ENCODE measurements at regions not wholly inside any gene's neighbourhood (a gene's known extent, or its start where the extent isn't known, plus 50 kb on each side); places are given as distances from the start of the nearest gene placed in this dataset.

DNA sequence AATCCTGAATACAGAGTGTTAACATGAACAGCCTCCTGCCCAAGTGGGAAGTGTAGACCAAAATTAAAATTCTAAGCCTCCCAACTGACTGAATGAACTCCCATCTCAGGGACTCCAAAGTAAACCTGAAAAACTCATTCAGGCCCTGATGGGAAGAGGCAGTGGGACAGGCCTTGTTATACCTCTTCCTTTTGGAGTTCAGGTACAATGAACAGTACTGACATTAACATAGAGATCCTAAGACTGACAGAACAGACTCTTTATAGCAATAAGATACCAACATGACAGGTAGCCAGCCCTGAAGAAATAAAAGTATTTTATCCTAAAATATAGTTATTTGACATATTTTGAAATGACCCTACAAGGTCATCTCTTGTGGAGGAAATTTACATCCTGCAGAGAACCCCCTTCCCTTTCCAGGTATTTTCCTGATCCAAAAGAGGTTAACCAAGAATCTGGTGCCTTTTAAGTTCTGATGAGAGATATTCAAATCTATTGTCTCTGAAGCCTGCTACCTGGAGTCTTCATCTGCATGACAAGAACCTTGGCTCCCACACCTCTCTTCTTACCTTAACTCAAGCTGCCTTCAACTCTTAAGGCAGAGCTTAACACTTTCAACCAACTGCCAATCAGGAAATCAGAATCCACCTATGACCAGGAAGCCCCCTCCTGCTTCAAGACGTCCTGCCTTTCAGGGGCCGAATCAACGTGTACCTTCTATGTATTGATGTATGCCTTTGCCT is 103.3 kb upstream of the PFKP start:
- no peak overlapping the region for H3K4me3 Mint-ChIP-seq (ENCODE audit: low read depth)
- H3K27ac Mint-ChIP-seq: no peak overlapping the region
- H3K27me3 Mint-ChIP-seq: peaks cover 8% of the 10 kb centered on the region
- DNase-seq (ENCODE audit: low spot score, unreplicated experiment): no peak
- H3K36me3 Mint-ChIP-seq (ENCODE audit: insufficient read depth): no peaks in the 10 kb centered on the region
- H3K4me1 Mint-ChIP-seq (ENCODE audit: low read depth): no peaks in the 10 kb centered on the region
- TF ChIP-seq, protein P1, sequence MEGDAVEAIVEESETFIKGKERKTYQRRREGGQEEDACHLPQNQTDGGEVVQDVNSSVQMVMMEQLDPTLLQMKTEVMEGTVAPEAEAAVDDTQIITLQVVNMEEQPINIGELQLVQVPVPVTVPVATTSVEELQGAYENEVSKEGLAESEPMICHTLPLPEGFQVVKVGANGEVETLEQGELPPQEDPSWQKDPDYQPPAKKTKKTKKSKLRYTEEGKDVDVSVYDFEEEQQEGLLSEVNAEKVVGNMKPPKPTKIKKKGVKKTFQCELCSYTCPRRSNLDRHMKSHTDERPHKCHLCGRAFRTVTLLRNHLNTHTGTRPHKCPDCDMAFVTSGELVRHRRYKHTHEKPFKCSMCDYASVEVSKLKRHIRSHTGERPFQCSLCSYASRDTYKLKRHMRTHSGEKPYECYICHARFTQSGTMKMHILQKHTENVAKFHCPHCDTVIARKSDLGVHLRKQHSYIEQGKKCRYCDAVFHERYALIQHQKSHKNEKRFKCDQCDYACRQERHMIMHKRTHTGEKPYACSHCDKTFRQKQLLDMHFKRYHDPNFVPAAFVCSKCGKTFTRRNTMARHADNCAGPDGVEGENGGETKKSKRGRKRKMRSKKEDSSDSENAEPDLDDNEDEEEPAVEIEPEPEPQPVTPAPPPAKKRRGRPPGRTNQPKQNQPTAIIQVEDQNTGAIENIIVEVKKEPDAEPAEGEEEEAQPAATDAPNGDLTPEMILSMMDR (IDR thresholded peaks at IDR 0.05; ENCODE audit: unreplicated experiment): no peak
- peaks cover 3% of the 10 kb centered on the region for H3K9me3 Mint-ChIP-seq (ENCODE audit: low read depth)

DNA sequence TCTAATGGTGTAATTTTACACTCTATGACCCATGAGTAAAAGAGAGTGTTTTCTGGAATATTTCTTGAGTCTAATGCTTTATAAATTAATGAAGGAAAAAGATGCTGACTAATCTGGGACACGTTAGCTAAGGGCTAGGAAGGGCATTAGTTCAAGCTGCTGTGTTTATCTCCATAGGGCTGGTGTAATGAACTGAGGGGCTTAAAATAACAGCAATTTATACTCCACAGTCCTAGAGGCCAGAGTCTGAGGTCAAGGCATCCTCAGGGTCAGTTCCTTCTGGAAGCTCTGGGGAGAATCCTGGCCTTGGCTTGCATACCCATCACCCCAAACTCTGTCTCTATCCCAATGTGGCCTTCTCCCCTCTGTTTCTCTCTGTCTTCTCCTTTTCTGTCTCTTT is 105.2 kb upstream of the PFKP start:
- Mint-ChIP-seq H3K27ac (no peak overlapping the region), H3K9me3 (ENCODE audit: low read depth) (peaks cover 3% of the 10 kb centered on the region), H3K27me3 (peaks cover 8% of the 10 kb centered on the region), H3K4me1 (ENCODE audit: low read depth) (peaks cover 10% of the 10 kb centered on the region), H3K4me3 (ENCODE audit: low read depth) (no peak overlapping the region), H3K36me3 (ENCODE audit: insufficient read depth) (no peaks in the 10 kb centered on the region)
- no peak for DNase-seq (ENCODE audit: low spot score, unreplicated experiment)
- TF ChIP-seq, protein P1 (IDR thresholded peaks at IDR 0.05; ENCODE audit: unreplicated experiment): no peak

DNA sequence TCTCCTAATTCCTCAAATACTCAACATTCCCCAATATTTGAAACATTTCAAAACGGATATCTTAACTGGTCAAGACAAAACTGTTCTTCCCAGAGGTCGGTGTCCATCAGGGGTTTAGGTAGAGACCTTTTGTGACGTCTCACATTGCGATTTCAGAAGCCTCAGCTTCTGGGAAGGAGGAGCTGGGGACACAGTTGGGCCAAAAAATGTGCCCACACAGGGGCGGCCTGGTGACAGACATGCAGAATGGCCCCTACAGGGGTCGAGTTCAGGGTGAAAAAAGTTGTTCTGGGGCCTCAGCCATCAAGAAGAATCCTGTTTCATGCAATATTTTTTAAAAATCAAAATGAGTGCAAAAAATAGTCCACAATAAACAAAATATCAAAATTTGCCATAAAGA is 108.7 kb upstream of the PFKP start:
- TF ChIP-seq, protein P1 (IDR thresholded peaks at IDR 0.05; ENCODE audit: unreplicated experiment): no peak
- peaks cover 3% of the 10 kb centered on the region for H3K27me3 Mint-ChIP-seq
- H3K27ac Mint-ChIP-seq: no peak overlapping the region
- no peaks in the 10 kb centered on the region for H3K9me3 Mint-ChIP-seq (ENCODE audit: low read depth)
- H3K4me3 Mint-ChIP-seq (ENCODE audit: low read depth): no peak overlapping the region
- peaks cover 10% of the 10 kb centered on the region for H3K4me1 Mint-ChIP-seq (ENCODE audit: low read depth)
- no peaks in the 10 kb centered on the region for H3K36me3 Mint-ChIP-seq (ENCODE audit: insufficient read depth)
- no peak for DNase-seq (ENCODE audit: low spot score, unreplicated experiment)

DNA sequence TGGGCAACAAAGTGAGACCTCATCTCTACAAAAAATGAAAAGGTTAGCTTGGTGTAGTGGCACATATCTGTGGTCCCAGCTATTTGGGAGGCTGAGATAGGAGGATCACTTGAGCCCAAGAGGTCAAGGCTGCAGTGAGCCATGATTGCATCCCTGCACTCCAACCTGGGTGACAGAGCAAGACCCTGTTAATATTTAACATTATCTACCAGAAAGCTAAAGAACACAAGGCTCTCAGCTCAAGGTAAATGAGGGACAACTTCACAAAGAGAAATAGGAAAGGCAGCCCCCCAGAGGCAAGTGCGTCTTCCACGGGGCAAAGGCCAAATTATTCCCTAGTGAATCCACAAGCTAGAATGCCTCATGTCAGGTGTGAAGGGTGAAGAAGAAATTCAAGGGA is 109.6 kb upstream of the PFKP start:
- Mint-ChIP-seq H3K4me3 (ENCODE audit: low read depth) (no peak overlapping the region), H3K27me3 (peaks cover 6% of the 10 kb centered on the region), H3K4me1 (ENCODE audit: low read depth) (peaks cover 10% of the 10 kb centered on the region), H3K27ac (no peak overlapping the region), H3K36me3 (ENCODE audit: insufficient read depth) (no peaks in the 10 kb centered on the region), H3K9me3 (ENCODE audit: low read depth) (no peaks in the 10 kb centered on the region)
- DNase-seq (ENCODE audit: low spot score, unreplicated experiment): no peak
- TF ChIP-seq, protein P1 (IDR thresholded peaks at IDR 0.05; ENCODE audit: unreplicated experiment): no peak

GRCh38 chr10:2955064-2955463 is 112.3 kb upstream of the PFKP start:
- Mint-ChIP-seq H3K4me3 (ENCODE audit: low read depth) (no peak overlapping the region), H3K9me3 (ENCODE audit: low read depth) (no peaks in the 10 kb centered on the region), H3K4me1 (ENCODE audit: low read depth) (peaks cover 10% of the 10 kb centered on the region), H3K27ac (no peak overlapping the region), H3K27me3 (peaks cover 14% of the 10 kb centered on the region), H3K36me3 (ENCODE audit: insufficient read depth) (no peaks in the 10 kb centered on the region)
- DNase-seq (ENCODE audit: low spot score, unreplicated experiment): no peak
- TF ChIP-seq, protein P1 (IDR thresholded peaks at IDR 0.05; ENCODE audit: unreplicated experiment): no peak
